HG02840 (cell line): ENCODE measurements at regions not wholly inside any gene's neighbourhood (a gene's known extent, or its start where the extent isn't known, plus 50 kb on each side); places are given as distances from the start of the nearest gene placed in this dataset.
A peak's percentile ranks its signal among the peaks of the same experiment; 100 is the strongest.
"Not testable (repeated sequence)": the region's sequence is repeated elsewhere in the genome, so short reads cannot be mapped to it uniquely, and the experiment has no call there.

Source experiments
- ATAC-seq: cut with Tn5 transposase; IDR thresholded peaks from one replicate; pipeline ENCODE4 v1.9.1; 2021; ENCODE audit warnings: mild to moderate bottlenecking, moderate library complexity, moderate number of reproducible peaks; ENCODE audit not compliant: unreplicated experiment, low FRiP score

DNA sequence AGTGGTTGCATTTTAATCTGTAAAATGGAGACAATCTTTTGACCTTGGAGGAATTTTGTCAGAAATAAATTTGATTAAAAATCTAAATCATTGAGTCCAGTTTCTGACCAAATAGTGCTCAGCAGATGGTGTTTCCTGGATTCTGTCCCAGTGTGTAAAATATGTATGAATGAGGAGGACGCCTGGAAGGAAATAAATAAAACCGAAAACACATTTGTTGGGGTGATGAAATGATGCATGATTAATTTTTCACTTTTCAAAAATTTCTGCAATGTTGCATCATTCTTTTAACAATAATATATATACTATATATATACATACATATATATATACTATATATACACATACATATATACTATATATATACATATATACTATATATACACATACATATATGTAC, 261.1 kb upstream of the TRIB2 start:
- ATAC-seq, result no peak

DNA sequence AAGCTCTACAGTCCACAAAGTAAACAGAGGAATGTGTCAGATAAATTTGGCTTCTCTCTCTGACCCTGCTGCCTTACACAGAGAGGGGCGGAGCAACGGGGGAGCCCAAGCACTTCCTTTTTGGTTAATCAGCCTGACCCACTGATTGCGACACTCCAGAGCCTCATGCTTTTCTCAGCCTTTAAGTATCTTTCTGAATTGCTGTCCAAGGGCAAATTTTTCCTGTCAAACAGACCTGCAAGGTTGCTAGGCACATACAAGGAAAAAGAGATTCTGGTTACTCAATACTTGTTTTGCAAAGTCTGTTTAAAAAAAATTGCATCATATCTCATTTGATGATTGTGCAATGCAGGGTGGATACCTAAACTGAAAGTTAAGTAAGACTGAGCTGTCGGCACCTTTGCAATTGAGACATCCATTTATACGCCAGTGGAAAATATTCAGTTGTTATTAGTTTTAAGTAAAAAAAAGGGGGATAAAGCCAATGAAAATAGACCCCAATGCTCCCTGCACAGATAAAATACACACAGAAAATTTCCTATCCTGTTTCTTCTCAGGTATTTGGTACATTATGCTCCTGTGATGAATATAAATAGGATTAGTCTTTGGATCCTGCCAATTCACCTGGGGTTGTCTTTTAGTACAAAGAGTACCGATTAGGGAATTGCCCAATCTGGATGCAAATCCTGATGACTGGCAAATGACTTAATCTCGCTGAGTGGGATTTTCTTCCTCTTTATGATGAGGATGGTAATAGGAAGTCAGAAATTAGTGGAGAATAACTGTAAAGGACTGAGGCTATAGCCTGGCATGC, 260.2 kb upstream of the TRIB2 start:
- ATAC-seq, result peak; percentile 79

DNA sequence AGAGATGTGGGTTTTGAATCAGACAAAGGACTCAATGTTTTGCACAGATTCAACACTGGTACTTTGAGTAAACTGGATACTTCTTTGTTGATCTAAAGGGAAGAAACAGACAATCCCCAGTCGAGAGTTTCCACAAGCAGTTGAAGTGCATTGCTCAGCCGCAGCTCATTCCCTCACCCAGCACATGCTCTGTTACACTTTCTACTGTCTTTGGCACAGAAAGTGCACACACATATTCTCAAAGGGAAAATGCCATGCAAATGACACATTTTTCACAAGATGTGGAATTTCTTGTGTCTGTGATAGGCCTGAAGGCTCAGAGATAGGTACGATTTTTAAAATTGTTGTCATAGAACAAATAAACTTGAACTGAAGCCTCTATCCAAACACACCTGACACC, 258.9 kb upstream of the TRIB2 start:
- ATAC-seq, result no peak

DNA sequence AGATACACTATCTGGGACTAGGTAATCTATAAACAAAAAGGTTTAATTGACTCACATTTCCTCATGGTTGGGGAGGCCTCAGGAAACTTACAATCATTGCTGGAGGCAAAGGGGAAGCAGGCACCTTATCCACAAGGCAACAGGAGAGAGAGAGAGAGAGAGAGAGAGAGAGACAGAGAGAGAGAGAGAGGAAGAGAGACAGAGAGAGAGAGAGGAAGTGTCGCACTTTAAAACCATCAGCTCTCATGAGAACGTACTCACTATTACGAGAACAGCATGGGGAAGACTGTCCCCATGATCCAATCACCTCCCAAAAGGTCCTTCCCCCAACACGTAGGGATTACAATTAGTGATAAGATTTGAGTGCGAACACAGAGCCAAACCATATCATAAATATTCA, 253.5 kb upstream of the TRIB2 start:
- no peak for ATAC-seq

DNA sequence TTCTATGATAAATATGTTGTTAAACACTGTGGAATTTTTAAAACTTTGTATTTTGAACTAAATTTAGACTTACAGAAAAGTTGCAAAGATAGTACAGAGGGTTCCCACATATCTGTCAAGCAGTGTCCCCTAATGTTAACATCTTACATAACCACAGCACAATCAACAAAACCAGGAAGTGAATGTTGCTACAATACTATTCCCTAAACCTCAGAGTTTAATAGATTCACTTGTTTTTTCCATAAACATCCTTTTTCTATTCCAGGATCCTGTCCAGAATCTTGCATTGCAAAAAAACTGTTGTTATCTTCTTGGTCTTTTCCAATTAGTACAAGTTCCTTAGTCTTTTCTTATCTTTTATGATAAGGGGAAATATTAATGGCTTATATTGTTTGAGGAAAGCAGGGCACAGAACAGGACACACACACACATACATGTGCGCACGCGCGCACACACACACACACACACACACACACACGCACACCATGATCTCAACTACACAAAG, 251.1 kb upstream of the TRIB2 start:
- ATAC-seq, result no peak

DNA sequence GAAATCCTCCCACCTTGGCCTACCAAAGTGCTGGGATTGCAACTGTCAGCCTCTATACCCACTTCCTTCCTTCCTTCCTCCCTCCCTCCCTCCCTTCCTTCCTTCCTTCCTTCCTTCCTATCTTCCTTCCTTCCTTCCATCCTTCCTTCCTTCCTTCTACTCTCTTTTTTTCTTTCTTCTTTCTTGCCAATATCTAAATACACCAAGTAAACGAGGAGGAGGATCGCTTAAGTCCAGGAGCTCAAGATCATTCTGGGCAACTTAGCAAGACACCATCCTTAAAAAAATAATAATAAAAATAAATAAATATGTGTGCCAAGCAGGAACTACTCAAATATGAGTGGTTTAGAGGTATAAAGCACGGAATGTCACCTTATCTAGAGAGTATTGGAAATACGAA, 249.4 kb upstream of the TRIB2 start:
- no peak for ATAC-seq

DNA sequence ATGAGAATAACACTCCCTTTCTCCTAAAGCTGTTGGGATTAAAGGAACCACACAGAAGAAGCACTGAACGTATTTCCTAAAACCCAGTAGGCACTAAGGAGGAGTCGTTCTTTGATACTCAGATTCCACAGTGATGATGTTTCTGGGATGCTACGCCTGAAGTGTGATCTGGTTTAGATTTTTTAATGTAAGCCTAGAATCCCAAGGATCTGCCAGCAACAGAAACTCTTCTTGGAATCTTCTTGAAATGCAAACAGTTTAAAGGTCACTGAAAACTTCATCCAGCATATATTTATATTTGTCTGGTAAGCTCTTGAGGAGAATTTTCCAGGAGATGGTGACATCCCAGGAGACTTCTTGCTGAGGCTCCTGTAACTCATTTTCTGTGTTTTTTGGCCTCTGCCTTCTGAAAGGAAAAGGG, 247.6 kb upstream of the TRIB2 start:
- no peak for ATAC-seq

DNA sequence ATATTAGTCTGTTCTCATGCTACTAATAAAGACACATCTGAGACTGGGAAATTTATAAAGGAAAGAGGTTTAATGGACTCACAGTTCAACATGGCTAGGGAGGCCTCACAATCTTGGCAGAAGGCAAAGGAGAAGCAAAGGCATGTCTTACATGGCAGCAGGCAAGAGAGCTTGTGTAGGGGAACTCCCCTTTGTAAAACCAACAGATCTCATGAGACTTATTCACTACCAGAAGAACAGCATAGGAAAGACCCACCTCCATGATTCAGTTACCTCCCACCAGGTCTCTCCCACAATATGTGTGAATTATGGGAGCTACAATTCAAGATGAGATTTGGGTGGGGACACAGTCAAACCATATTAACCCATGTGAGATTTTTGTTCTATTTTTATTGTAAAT, 244.5 kb upstream of the TRIB2 start:
- ATAC-seq, result not testable (repeated sequence)

DNA sequence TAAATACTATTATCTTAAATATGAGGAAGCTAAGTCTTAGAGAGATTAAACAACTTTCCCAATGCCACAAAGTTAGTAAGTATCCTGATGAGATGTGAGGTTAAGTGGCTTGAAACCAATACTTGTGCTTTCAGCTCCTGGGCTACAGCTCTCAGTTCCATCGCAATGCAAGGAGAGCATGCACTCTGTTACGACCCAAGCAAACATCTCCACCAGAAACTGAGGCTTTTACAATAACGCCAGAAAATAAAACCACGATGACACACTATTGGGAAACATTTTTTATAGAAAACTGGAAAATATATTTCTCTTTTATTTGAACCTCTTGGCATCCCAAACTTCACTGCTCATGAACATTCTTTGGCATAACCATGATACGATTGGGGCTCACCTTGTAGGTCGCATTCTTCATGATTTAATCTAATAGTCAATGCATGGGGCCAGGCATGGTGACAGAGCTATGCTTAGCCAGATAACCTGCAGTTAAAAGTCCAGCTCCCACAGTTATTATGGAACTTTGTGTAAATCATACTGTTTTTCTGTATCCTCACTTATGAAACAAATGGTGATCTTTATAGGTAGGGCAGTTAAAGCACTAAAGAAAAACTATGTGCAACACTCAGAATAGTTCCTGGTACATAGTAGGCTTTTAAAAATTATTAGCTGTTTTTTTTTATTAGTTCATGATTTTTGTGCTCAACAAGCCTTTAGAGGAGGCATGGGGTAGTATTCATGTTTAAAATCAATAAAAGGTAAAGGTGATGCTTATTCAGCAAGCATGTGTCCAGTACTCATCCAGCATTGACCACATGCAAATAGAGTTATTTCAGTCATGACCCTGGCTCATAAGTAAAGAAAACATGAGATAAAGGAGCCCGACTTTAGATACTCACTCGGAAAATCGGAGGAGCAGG, 238.3 kb upstream of the TRIB2 start:
- ATAC-seq, result no peak

DNA sequence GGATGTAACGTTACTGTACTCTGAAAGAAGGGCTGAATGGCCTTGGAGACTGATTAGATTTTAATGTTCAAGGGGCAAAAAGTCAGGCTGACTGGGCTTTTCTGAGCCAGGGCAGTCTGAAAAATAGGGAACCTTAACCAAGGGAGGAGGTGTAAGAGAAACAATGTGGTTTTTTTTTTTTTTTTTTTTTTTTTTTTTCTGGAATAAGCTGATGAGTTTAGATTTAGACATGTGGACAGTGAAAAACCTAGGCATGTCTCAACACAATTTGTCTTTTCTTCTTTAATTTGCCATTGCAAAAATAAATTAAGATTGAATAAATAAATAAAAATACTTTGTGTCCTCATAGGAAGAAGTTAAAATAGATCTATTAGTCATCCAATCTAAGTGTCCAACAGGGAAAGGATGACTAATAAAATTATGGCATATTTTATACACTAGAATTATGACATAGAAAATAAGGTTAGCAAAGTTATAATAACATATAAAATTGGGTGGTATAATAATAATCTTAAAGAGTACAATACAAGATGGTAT, 237.6 kb upstream of the TRIB2 start:
- ATAC-seq, result no peak

DNA sequence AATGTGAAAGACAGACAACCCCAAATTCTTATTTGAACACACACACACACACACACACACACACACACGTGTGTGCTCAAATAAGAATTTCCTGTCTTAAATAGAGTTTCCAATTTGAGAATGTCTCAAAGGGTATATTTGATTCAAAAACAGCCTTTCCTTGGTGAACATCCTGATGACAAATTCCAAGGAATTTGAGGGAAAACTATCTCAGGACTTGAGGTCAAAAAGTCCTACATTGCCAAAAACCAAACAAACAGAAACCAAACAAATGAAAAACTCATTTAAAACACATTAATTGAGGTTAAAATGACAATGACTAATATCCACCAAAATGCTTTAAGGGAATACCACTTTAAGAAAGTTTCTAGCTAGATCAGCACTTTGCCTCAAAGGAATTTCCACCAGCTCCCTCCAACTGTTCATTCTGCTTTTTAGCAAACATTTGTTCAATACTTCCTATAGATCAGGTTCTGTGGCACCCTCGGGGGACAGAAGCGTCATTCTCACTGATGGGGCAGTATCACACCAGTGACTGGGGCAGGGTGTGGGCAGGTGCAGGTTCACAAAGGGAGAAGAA, 232.1 kb upstream of the TRIB2 start:
- no peak for ATAC-seq

DNA sequence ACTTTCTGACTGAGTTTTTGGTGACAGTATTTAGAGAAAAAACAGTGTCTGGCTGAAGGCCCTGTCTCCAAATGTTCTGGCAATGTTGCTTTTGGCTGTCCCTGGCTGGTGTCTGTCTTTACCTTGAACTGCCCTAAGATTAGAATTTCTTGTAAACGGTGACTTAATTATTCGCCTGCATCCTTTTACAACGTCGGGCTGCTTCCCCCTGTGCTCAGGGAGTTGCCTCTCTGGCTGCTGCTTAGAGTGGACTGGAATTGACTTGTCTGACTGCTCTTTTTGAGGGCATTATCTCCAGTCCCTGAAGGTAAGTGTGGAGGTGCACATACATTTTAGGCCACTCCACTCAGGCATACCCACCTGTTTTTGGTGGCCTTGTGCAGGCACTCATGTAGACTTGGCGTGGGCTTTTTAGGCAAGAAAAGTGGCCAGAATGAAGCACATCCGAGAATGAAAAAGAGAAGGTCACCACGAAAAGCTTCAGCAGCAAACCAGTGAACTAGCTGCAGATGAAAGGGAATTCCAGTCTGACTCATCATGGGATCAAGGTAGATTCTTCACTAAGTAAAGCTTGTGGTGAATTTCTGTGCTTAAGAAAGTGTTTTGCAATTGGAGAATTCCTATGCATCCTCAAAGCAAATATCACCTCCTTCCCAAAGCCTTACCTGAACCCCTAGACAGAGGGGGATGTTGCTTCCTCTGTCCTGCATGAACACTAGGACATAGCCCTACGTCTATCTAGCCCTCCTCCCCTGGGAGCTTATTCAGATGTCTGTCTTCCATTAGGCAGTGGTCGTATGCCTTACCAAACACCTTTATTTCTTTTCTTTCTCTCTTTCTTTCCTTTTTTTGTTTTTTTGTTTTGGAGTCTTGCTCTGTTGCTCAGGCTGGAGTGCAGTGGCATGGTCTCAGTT, 230.3 kb upstream of the TRIB2 start:
- ATAC-seq, result peak; percentile 57

DNA sequence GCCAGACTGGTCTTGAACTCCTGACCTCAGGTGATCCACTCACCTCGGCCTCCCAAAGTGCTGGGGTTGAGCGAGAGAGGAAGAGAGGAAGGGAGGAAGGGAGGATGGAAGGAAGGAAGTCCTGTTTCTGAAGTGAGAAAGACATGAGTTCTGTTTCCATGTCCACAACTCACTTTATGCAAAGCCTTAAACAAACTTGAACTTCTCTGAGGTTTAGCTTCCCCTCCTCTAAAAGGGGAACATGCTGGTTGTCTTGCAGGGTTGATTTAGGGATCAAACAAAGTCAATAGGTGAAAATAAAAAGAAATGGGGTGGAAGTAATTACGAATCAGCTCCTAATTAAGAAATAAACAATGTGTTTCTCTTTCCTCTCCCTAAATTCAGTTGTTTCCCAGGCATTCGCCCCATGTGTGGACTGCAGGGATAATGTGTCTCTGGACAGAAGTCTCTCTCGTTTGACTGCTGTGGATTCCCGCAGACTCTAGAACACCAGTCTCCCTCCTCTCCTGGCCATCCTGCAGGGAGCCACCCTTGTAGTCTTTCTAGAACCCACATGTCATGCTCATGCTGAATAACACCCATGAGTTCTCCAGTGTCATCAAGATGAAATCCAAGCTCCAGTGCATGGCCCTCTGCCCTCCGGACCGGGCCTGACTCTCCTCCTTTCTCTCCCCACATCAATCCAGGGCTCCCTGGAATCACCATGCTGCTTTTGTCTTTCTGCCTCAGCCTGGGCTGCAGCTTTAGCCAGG, 229.3 kb upstream of the TRIB2 start:
- ATAC-seq, result no peak

DNA sequence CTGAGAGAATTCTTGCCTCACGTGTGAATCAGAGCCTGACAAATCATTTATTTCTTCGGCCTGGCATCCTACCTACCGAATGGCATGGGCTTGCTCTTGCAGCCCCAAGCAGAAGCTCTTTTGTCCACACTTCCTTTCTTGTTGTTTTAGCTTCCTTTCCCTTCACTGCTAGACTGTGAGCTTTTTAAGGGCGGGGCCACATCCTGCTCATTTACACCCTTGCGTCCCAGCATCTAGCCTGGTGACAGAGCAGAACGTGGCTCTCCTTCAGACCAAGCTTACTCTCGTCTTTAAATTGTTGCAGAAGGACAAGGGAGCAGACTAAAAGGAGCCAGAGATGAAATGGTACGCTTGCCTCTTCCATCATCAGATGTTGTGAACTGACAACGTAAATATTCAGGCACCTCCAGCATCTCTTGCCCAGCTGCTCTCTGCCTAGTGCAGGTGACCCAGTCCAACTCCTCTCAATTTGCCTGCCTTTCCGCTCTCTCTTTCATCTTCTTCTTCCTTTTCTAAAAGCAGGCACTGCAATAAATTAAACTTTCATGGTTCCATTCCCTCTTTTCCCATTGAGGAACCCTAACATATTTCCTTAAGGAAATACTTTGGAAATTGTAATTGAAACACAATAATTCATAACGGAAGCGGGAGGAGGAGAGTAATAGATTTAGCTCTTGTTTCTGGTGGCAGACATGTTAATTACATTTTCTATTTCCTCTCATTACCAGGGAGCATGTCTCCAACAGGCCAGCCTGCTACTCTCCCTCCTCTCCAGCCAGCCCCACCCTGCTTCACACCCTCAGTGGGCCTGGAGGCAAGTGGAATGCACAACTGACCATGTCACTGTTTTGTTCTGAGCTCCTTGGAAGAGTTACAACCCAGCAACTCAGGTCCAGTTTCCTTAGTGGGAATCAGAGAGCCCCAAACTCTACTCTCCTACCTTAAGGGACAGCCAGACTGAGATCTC, 228.1 kb upstream of the TRIB2 start:
- ATAC-seq, result no peak

DNA sequence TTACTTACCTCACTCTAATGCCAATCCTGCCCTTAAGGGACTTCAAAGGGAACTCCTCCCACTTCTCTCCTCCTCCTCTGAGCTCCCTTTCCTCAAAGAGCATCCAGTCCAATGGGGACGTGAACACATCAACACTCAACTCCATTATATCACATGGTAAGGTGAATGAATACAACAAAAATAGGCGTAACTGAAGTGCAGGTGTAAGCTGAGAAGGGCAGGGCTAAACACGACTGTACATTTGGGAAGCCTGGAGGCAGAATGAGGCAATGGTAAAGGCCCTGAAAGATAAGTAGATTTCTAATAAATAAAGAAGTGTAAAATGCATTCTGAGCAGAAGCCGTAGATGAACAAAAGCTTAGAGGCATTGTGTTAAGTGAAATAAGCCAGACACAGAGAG, 226.1 kb upstream of the TRIB2 start:
- ATAC-seq, result no peak

DNA sequence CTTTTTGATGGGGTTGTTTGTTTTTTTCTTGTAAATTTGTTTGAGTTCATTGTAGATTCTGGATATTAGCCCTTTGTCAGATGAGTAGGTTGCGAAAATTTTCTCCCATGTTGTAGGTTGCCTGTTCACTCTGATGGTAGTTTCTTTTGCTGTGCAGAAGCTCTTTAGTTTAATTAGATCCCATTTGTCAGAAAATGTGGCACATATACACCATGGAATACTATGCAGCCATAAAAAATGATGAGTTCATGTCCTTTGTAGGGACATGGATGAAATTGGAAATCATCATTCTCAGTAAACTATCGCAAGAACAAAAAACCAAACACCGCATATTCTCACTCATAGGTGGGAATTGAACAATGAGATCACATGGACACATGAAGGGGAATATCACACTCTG, 224.4 kb upstream of the TRIB2 start:
- not testable (repeated sequence) for ATAC-seq

DNA sequence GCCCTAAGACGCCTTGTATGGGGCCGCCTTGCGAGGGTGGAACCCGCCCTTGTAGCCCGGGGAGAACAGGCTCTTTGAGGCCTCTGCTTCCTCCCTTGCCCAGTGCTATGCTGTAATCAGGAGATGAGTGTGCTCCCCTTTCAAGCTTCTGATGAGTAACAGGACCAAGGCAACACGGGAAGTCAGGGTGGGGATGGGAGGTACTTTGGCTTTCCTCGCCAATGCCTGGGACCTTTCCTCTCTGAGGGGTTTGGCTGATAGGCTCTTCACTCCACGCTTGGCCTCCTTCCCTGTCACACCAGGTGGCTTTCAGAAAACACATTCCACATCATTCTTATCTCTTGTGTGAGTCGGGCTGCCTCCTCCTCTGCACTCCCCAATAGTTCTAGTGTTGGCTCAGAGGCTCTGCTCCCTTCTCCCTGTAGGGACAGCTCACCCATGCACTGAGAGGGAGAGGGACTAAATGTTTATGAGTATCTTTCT, 223.7 kb upstream of the TRIB2 start:
- ATAC-seq, result no peak
